Hematopoietic multipotent progenitor cell treated with erythropoietin and hydrocortisone succinate and interleukin-3 and kit ligand, for 15 days (in vitro differentiated cells): ENCODE measurements at regions not wholly inside any gene's neighbourhood (a gene's known extent, or its start where the extent isn't known, plus 50 kb on each side); places are given as distances from the start of the nearest gene placed in this dataset.
"Not testable (repeated sequence)": the region's sequence is repeated elsewhere in the genome, so short reads cannot be mapped to it uniquely, and the experiment has no call there.

Experiments
- DNase-seq: peaks from one replicate; pipeline ENCODE4 v3.0.0-alpha.2; 2015; ENCODE audit warnings: low spot score

GRCh38 chr10:16116404-16117304 lies 256.3 kb upstream of the MINDY3 start:
- no peak for DNase-seq

GRCh38 chr10:16117305-16117695 lies 257.0 kb upstream of the MINDY3 start:
- no peak for DNase-seq

GRCh38 chr10:16119445-16119844 lies 259.1 kb upstream of the MINDY3 start:
- DNase-seq: no peak

GRCh38 chr10:16120563-16120962 lies 260.3 kb upstream of the MINDY3 start:
- no peak for DNase-seq

GRCh38 chr10:16141499-16141898 lies 281.2 kb upstream of the MINDY3 start:
- DNase-seq: no peak

- no peak for DNase-seq
Observed at GRCh38 chr10:16146993-16147392, 286.7 kb upstream of the MINDY3 start.

- no peak for DNase-seq
Observed at GRCh38 chr10:16155834-16156233, 281.0 kb upstream of the PTER start.

GRCh38 chr10:16156681-16157080 lies 280.1 kb upstream of the PTER start:
- DNase-seq: no peak

- not testable (repeated sequence) for DNase-seq
Observed at GRCh38 chr10:16165067-16165466, 271.7 kb upstream of the PTER start.

- no peak for DNase-seq
Observed at GRCh38 chr10:16182144-16182543, 254.7 kb upstream of the PTER start.

- no peak for DNase-seq
Observed at GRCh38 chr10:16182688-16183087, 254.1 kb upstream of the PTER start.

- no peak for DNase-seq
Observed at GRCh38 chr10:16184096-16184597, 252.7 kb upstream of the PTER start.

- DNase-seq: no peak
Observed at GRCh38 chr10:16184906-16185305, 251.9 kb upstream of the PTER start.

- no peak for DNase-seq
Observed at GRCh38 chr10:16186564-16186963, 250.2 kb upstream of the PTER start.

GRCh38 chr10:16187161-16187560 lies 249.6 kb upstream of the PTER start:
- no peak for DNase-seq

GRCh38 chr10:16192337-16192736 lies 244.5 kb upstream of the PTER start:
- no peak for DNase-seq

- DNase-seq: no peak
Observed at GRCh38 chr10:16193241-16193640, 243.6 kb upstream of the PTER start.

GRCh38 chr10:16195178-16195769 lies 241.5 kb upstream of the PTER start:
- DNase-seq: no peak

GRCh38 chr10:16195894-16196293 lies 240.9 kb upstream of the PTER start:
- DNase-seq: no peak

- no peak for DNase-seq
Observed at GRCh38 chr10:16199216-16199615, 237.6 kb upstream of the PTER start.

GRCh38 chr10:16223618-16224017 lies 213.2 kb upstream of the PTER start:
- not testable (repeated sequence) for DNase-seq

GRCh38 chr10:16227674-16228073 lies 209.1 kb upstream of the PTER start:
- DNase-seq: no peak

GRCh38 chr10:16231176-16231575 lies 205.6 kb upstream of the PTER start:
- no peak for DNase-seq
